ENCODE measurements at regions not wholly inside any gene's neighbourhood (a gene's known extent, or its start where the extent isn't known, plus 50 kb on each side); places are given as distances from the start of the nearest gene placed in this dataset.

GRCh38 chr22:27514601-27515523 lies 286.7 kb downstream of the MN1 start:
- no peaks in the 10 kb centered on the region for H3K9me3 ChIP-seq (ENCODE audit: low read length)
- H2AFZ ChIP-seq (ENCODE audit: low read length) = no peak overlapping the region
- no peaks in the 10 kb centered on the region for H3F3A ChIP-seq (ENCODE audit: insufficient read depth, low read length)
- no peaks in the 10 kb centered on the region for H3K79me2 ChIP-seq (ENCODE audit: insufficient read depth, low read length)
- TF ChIP-seq CTCF (IDR thresholded peaks at IDR 0.05; ENCODE audit: low read length) (no peak), EZH2 (IDR thresholded peaks at IDR 0.05; ENCODE audit: borderline replicate concordance, low read length) (no peak)
- no peaks in the 10 kb centered on the region for H4K20me1 ChIP-seq (ENCODE audit: insufficient read depth, low read length)
- H3K4me2 ChIP-seq (ENCODE audit: low read length) = no peak overlapping the region
- H3K36me3 ChIP-seq (ENCODE audit: insufficient read depth, low read length) = no peaks in the 10 kb centered on the region
- H3K9ac ChIP-seq (ENCODE audit: low read length) = no peak overlapping the region
- no peak overlapping the region for H3K4me3 ChIP-seq (ENCODE audit: low read depth, low read length, poor library complexity, severe bottlenecking)
- H3K9me2 ChIP-seq (ENCODE audit: low read depth, low read length) = no peaks in the 10 kb centered on the region
- no peaks in the 10 kb centered on the region for H3K27me3 ChIP-seq (ENCODE audit: insufficient read depth, low read length)
- H3K4me1 ChIP-seq (ENCODE audit: insufficient read depth, low read length, severe bottlenecking) = no peaks in the 10 kb centered on the region
- H3K27ac ChIP-seq (ENCODE audit: low read depth, low read length, poor library complexity, severe bottlenecking) = no peak overlapping the region

GRCh38 chr22:27517361-27518155 lies 284.0 kb downstream of the MN1 start:
- no peaks in the 10 kb centered on the region for H3K36me3 ChIP-seq (ENCODE audit: insufficient read depth, low read length)
- H3F3A ChIP-seq (ENCODE audit: insufficient read depth, low read length) = no peaks in the 10 kb centered on the region
- no peaks in the 10 kb centered on the region for H3K4me1 ChIP-seq (ENCODE audit: insufficient read depth, low read length, severe bottlenecking)
- H3K79me2 ChIP-seq (ENCODE audit: insufficient read depth, low read length) = no peaks in the 10 kb centered on the region
- no peaks in the 10 kb centered on the region for H3K9me3 ChIP-seq (ENCODE audit: low read length)
- no peak overlapping the region for H3K4me3 ChIP-seq (ENCODE audit: low read depth, low read length, poor library complexity, severe bottlenecking)
- no peaks in the 10 kb centered on the region for H3K27me3 ChIP-seq (ENCODE audit: insufficient read depth, low read length)
- H3K9me2 ChIP-seq (ENCODE audit: low read depth, low read length) = no peaks in the 10 kb centered on the region
- no peak for TF ChIP-seq EZH2 (IDR thresholded peaks at IDR 0.05; ENCODE audit: borderline replicate concordance, low read length)
- TF ChIP-seq CTCF (IDR thresholded peaks at IDR 0.05; ENCODE audit: low read length) = no peak
- no peaks in the 10 kb centered on the region for H4K20me1 ChIP-seq (ENCODE audit: insufficient read depth, low read length)
- no peak overlapping the region for H3K9ac ChIP-seq (ENCODE audit: low read length)
- H2AFZ ChIP-seq (ENCODE audit: low read length) = no peak overlapping the region
- no peak overlapping the region for H3K27ac ChIP-seq (ENCODE audit: low read depth, low read length, poor library complexity, severe bottlenecking)
- H3K4me2 ChIP-seq (ENCODE audit: low read length) = no peak overlapping the region

- Histone ChIP-seq H3K27ac (ENCODE audit: low read depth, low read length, poor library complexity, severe bottlenecking) (no peak overlapping the region), H3K9me2 (ENCODE audit: low read depth, low read length) (no peaks in the 10 kb centered on the region), H3F3A (ENCODE audit: insufficient read depth, low read length) (no peaks in the 10 kb centered on the region), H3K4me3 (ENCODE audit: low read depth, low read length, poor library complexity, severe bottlenecking) (no peak overlapping the region), H3K79me2 (ENCODE audit: insufficient read depth, low read length) (no peaks in the 10 kb centered on the region), H3K4me2 (ENCODE audit: low read length) (no peak overlapping the region), H3K9me3 (ENCODE audit: low read length) (no peaks in the 10 kb centered on the region), H3K4me1 (ENCODE audit: insufficient read depth, low read length, severe bottlenecking) (no peaks in the 10 kb centered on the region), H3K36me3 (ENCODE audit: insufficient read depth, low read length) (no peaks in the 10 kb centered on the region), H4K20me1 (ENCODE audit: insufficient read depth, low read length) (no peaks in the 10 kb centered on the region), H3K9ac (ENCODE audit: low read length) (no peak overlapping the region), H2AFZ (ENCODE audit: low read length) (no peak overlapping the region), H3K27me3 (ENCODE audit: insufficient read depth, low read length) (no peaks in the 10 kb centered on the region)
- TF ChIP-seq CTCF (IDR thresholded peaks at IDR 0.05; ENCODE audit: low read length) (no peak), EZH2 (IDR thresholded peaks at IDR 0.05; ENCODE audit: borderline replicate concordance, low read length) (no peak)
Observed at GRCh38 chr22:27518531-27519340, 282.8 kb downstream of the MN1 start.

Data from OCI-LY1 (cell line).